ENCODE measurements at regions not wholly inside any gene's neighbourhood (a gene's known extent, or its start where the extent isn't known, plus 50 kb on each side); places are given as distances from the start of the nearest gene placed in this dataset.

DNA sequence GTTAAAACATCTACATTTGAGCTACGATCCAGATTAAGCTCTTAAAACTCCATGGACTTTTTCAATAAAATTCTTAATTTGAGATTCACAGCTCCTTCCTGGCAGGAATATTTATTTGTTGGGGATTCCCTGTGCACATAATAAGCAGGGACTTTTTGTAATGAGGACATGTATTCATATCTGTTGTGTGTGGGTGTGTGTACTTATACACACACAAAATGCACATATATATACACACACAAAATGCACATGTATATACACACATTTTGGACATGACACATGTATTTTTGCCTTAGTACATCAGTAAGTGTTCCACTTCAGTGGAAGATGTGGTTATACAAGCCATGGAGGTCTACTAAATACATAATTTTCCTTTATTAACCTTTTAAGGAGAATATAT is 1131.1 kb upstream of the CDH2 start:
- no peak overlapping the region for H3K27ac ChIP-seq (ENCODE audit: low read depth, low read length, poor library complexity, severe bottlenecking)
- TF ChIP-seq CTCF (conservative IDR thresholded peaks at IDR 0.05; ENCODE audit: low read depth, low read length) (no peak), EZH2 (IDR thresholded peaks at IDR 0.05; ENCODE audit: borderline replicate concordance, low read depth, low read length, poor library complexity, severe bottlenecking) (no peak)
- CTCF ChIA-PET: no interaction called here

DNA sequence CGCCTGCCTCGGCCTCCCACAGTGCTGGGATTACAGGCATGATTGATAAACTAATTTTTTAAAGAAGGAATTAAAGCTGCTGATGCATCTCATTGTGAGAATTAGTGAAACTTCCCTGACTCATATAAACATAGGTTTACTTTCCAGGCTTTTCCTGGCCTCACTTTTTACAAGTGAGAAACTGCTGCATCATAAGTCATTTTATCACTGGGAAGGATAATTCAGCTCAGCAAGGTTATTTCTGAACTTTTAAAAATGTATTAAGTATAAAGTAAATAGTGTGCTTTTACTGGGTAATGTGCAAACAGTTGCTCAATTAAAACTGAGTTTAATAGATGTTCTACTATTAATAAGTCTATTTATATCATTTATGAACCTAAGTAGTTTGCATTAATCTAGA is 1130.3 kb upstream of the CDH2 start:
- no peaks in the 10 kb centered on the region for H3K36me3 ChIP-seq (ENCODE audit: insufficient read depth, low read length, poor library complexity, severe bottlenecking)
- no peak overlapping the region for H3K27ac ChIP-seq (ENCODE audit: low read depth, low read length, poor library complexity, severe bottlenecking)
- H3K4me3 ChIP-seq (ENCODE audit: low read depth, low read length, poor library complexity, severe bottlenecking): no peak overlapping the region
- no TSS peak for BruUV-seq (replicated peaks)
- intact Hi-C loops (cut with micrococcal nuclease; ENCODE audit: unreplicated experiment): loop anchor here (5.0 kb wide), 1 partner anchor 50 kb away; no protein-coding TSS in a partner anchor
- POLR2A ChIA-PET (ENCODE audit: low non-redundant PET): no interaction called here
- DNase-seq (ENCODE audit: low spot score): no peak
- TF ChIP-seq CTCF (conservative IDR thresholded peaks at IDR 0.05; ENCODE audit: low read depth, low read length) (no peak), EZH2 (IDR thresholded peaks at IDR 0.05; ENCODE audit: borderline replicate concordance, low read depth, low read length, poor library complexity, severe bottlenecking) (no peak)
- CTCF ChIA-PET: no interaction called here
- H3K9me3 ChIP-seq (ENCODE audit: low read depth, low read length, poor library complexity, severe bottlenecking): no peaks in the 10 kb centered on the region
- no peaks in the 10 kb centered on the region for H3K4me1 ChIP-seq (ENCODE audit: insufficient read depth, low read length, poor library complexity, severe bottlenecking)
- no peaks in the 10 kb centered on the region for H3K27me3 ChIP-seq (replicated peaks; ENCODE audit: insufficient read depth, low read depth, low read length, poor library complexity)

More for the DNA sequence above, 1131.1 kb upstream of the CDH2 start:
- no TSS peak for BruUV-seq (replicated peaks)
- Histone ChIP-seq H3K36me3 (ENCODE audit: insufficient read depth, low read length, poor library complexity, severe bottlenecking) (no peaks in the 10 kb centered on the region), H3K27me3 (replicated peaks; ENCODE audit: insufficient read depth, low read depth, low read length, poor library complexity) (no peaks in the 10 kb centered on the region), H3K9me3 (ENCODE audit: low read depth, low read length, poor library complexity, severe bottlenecking) (no peaks in the 10 kb centered on the region), H3K4me3 (ENCODE audit: low read depth, low read length, poor library complexity, severe bottlenecking) (no peak overlapping the region), H3K4me1 (ENCODE audit: insufficient read depth, low read length, poor library complexity, severe bottlenecking) (no peaks in the 10 kb centered on the region)
- intact Hi-C loops (cut with micrococcal nuclease; ENCODE audit: unreplicated experiment): loop anchor here (5.0 kb wide), 1 partner anchor 51 kb away; no protein-coding TSS in a partner anchor
- POLR2A ChIA-PET (ENCODE audit: low non-redundant PET): no interaction called here
- no peak for DNase-seq (ENCODE audit: low spot score)

DNA sequence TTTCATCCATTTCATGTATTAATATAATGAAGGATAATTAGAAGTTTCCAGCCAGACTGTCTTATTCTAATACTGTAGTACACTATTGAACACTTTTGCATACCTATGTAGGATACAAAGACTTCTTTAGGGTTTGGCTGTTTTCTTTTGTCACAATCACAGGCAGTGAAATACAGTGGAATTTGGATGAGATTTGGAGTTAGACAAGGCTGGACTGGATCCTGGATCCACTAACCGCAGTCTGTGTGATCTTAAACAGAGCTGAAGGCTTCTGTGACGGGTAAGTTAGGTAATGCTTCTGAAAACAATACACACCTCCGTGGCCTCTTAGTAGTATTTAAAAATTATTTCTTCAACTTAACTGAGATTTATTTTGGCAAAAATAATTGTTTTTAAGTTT is 1128.6 kb upstream of the CDH2 start:
- DNase-seq (ENCODE audit: low spot score): no peak
- no peaks in the 10 kb centered on the region for H3K4me1 ChIP-seq (ENCODE audit: insufficient read depth, low read length, poor library complexity, severe bottlenecking)
- intact Hi-C loops (cut with micrococcal nuclease; ENCODE audit: unreplicated experiment): loop anchor here (5.0 kb wide), 1 partner anchor 48 kb away; no protein-coding TSS in a partner anchor
- no peaks in the 10 kb centered on the region for H3K36me3 ChIP-seq (ENCODE audit: insufficient read depth, low read length, poor library complexity, severe bottlenecking)
- no peak overlapping the region for H3K4me3 ChIP-seq (ENCODE audit: low read depth, low read length, poor library complexity, severe bottlenecking)
- ChIA-PET POLR2A (ENCODE audit: low non-redundant PET) (no interaction called here), CTCF (no interaction called here)
- BruUV-seq (replicated peaks): no TSS peak
- H3K27ac ChIP-seq (ENCODE audit: low read depth, low read length, poor library complexity, severe bottlenecking): no peak overlapping the region
- TF ChIP-seq CTCF (conservative IDR thresholded peaks at IDR 0.05; ENCODE audit: low read depth, low read length): no peak
- TF ChIP-seq EZH2 (IDR thresholded peaks at IDR 0.05; ENCODE audit: borderline replicate concordance, low read depth, low read length, poor library complexity, severe bottlenecking): no peak
- no peaks in the 10 kb centered on the region for H3K9me3 ChIP-seq (ENCODE audit: low read depth, low read length, poor library complexity, severe bottlenecking)
- H3K27me3 ChIP-seq (replicated peaks; ENCODE audit: insufficient read depth, low read depth, low read length, poor library complexity): no peaks in the 10 kb centered on the region

Measured in A673 (cell line).